GM18909 (cell line): ENCODE measurements at regions not wholly inside any gene's neighbourhood (a gene's known extent, or its start where the extent isn't known, plus 50 kb on each side); places are given as distances from the start of the nearest gene placed in this dataset.
A peak's percentile ranks its signal among the peaks of the same experiment; 100 is the strongest.

ENCODE experiments used
- ATAC-seq: cut with Tn5 transposase; IDR thresholded peaks from one replicate; pipeline ENCODE4 v1.9.1; 2021; ENCODE audit warnings: mild to moderate bottlenecking; ENCODE audit not compliant: unreplicated experiment, poor library complexity

DNA sequence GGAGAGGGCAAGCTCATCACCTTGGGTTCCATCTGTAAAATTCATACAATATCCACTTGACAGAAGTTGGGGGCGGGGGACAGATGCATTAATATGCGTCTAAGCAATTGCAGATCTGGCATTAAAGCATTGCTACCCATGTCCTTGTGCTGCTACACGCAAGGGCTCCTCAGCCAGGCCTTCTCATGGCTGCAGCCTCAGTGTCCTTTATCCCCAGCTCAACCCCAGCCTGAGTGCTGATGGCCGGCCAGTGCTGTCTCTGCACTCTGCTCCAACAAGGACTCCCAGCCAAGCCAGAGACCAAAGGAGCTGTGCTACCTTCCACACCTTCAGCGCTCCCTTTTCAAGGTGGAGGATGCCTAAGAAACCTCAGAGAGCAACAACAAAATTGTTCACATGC lies 188.5 kb upstream of the STXBP5 start:
- no peak for ATAC-seq

DNA sequence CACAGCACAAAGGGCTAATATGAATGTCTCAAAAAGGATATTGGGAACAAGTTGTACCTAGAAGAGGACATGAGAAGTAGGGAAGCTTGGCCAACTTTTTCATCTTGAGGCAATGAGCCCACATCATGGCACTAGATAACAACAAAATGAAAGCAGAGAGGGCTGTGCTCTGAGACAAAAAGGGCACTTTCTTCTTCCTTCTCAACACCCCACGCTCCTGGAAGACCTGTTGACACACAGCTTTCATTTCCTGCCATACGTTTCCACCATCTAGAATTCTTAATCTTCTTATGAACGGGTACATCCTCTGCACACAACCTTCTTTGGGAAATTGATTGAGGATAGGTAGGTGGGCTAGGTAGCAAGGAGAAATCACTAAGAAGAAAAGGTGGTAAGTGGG lies 187.8 kb upstream of the STXBP5 start:
- ATAC-seq: no peak

DNA sequence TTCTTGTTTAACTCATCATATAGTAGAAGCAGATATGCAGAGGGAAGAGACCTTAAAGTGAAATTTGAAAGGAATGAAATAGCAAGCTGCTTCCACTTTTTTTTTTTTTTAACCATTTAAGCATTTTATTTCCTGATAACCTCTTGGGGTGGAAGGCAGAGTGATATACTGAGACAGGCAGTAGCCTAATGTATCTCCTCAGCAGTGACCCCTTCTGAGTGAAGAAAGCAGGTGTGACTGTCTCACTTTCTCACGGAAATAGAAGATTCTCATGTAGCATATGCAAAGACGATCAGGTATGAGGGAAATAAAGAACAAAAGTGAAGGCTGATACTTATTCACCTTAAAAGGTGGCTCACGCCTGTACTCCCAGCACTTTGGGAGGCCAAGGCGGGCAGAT lies 187.1 kb upstream of the STXBP5 start:
- no peak for ATAC-seq

DNA sequence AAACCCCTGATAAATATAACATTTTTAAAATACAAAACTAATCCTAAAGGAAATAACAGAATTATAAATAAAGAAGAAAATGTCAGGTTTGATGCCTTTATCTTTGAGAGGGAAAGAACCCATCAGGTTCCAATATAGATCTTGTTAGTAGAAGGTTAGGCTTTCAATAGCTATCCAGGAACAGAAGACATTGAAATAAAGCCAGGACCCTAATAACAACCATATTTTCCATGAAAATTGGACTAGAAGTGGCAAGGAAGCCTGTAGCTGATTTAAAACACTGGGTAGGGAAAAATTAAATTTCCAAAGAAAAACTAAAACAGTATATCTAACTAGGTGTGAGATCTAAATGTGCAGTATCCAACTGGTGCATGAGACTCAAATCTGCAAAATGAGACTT lies 185.2 kb upstream of the STXBP5 start:
- no peak for ATAC-seq

DNA sequence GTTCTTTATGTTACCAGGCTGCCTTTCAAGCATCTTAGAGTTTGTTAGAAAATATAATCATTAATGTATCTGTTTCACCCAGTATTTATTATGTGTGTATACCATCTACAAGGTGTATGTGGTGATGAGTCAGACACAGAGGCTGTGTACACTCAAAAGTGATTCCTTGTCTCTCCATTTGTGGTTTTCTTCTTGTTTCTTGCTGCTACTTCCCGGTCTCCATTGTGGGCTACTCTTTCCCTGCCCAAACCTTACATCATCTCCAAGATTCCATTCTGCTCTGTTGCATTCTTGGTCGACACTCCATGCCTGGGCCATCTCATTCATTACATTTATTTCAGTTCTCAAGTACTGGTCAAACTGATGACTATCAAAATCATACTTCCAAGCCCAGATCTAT lies 182.2 kb upstream of the STXBP5 start:
- ATAC-seq: no peak

DNA sequence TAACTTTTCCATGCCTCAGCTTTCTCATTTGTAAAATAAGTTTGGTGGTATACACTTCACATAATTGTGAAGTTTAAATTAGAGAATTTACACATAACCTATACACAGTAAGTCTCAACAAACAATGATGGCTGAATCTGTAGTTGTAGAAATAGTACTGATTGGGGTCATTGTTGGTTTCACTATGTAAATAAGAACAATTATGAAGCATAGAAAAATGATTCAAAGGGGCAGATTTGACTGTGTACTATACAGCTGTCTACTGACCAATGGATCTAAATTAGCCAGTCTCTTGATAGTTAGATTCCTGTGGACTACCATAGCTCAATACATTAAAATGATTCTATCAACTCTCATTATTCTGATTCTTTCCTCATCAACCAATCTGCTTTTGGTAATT lies 181.1 kb upstream of the STXBP5 start:
- ATAC-seq: peak; percentile 73

DNA sequence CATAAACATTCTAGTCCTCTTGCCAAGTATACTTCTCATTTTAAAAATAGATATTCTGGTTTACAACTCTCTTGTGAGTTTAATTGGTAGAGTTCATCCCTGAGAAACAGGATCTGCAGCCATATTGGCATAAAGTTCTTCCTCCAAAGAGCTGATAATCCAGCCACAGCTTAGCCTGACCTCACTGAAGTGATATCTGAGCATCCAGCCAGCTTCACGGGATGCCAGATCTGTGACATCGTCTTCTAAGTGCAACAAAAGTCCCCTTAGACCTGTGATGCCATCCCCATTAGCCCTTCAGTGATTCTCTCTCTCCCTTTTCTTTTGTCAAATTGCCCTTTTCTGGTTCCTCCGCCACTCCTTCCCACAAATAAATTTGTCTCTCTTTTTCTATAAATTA lies 180.6 kb upstream of the STXBP5 start:
- no peak for ATAC-seq

DNA sequence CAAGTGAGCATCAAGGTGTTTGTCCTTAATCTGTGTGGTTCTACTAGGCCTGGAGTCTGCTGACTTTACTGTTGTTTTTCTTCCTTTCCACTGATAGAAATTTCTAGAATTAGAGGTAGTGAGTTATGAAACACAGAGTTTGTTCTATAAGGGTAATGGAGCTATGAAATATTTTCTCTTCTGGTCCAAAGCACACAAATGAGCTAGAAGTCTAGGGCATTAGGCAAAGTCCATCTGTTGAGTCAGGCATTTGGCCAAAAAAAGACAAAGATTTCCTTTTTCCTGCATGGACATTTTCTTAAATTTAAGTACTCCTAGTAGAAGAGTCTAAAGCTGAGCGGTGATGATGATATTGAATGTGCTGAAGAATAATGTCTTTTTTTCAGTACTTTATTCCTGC lies 174.3 kb upstream of the STXBP5 start:
- ATAC-seq: no peak

DNA sequence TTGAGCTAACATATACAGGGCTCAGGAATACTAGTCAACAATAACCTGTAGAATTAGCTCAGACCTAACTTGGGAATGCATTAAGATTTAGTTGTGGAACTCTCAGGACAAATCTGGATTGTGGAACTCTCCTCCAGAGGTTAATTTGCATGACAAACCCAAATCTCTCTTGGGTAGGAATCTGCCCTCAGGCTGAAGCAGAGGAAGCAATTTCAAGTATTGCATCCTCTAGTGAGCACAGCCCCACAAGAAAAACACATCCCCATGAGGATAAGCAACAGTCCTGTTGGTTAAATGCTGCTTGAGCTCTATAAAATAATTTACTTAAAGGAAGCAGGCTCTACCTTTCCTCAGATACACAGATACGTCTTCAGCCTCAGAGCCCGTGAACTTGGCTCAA lies 170.9 kb upstream of the STXBP5 start:
- ATAC-seq: no peak

DNA sequence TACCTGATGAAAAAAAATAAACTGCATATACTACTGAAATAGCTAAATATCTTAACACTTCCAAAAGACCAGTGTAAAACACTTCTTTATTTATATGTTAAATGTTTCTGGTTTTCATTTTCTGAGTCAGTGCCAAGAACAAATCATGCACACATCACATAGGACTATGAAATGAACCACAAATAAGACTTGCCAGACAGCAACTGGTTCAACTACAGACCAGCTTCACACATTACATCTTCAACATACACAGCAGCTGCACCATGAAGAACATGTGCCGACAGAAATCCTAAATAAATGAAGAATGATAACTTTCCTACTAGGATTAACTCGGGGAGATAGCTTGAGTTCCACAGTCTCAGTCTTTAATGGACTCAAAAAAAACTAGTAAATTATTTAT lies 168.3 kb upstream of the STXBP5 start:
- ATAC-seq: no peak

DNA sequence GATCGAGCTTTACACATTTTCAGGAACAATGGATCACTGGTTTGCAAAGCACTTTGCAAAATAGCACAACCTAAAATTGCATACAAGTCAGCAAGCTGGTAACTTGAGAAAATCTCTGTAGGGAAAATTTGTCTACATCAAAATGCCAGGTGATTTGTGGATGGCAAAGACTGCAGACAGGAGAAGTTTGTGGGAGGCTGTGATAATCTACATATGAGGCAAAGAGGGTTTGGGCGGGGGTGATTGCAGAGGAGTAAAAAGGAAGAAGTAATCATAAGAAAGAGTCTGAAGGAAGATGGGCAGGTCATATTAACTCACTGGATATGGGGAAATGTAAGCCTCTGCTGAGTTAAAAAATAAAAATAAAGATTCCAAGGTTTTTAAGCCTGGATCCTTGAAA lies 166.3 kb upstream of the STXBP5 start:
- no peak for ATAC-seq

DNA sequence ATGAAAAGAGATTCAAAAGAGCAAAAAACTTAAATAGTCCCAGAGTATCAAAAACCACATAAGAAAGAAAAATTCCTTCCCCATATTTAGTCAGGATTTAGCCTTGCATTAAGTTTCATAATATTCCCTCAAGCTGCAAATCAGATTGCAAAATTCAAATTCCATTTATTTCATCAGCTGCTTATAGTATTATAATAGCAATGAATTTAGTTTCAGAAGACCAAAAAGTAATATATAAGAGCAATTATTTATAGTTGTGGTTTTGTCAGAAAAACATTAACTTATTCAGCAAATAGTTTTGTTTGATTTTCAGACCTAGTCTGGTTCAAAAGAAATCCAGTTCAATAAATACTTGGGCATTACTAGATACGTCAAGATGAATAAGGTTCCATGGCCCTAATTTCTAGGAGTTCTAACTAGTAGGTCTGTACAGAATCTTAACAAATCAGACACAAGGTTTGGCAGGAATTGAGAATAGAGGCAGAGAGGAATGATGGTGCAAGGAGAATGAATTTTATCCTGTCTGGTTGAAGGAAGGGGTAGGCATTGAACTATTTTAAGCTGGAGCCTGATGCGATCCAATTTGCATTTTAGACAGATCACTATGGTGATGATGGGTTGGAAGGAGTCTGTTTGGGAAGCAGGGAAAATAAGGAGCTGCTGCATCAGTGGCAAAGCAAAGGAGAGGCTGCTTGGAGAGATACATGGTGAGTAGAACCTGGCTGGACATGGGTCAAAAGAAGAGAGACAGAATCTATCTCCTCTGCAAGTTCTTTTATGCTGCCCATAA lies 163.9 kb upstream of the STXBP5 start:
- no peak for ATAC-seq

DNA sequence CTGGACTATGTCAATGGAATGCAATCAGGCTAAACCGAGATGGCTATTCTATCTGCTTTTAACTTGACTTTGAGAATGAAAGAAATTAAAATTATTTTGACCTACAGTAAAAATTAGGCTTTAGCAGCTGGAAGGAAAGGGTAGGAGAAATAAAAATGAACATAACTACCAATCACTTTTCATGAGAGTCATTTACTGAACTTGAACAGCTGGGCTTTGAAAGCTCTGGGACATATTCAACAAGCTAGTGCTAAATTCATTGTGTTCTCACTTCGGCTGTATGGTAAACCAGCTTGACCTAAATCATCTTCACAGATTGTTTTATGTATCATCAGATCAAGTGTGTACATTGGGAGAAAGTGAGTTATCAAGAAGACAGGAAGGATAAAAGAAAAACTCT lies 161.5 kb upstream of the STXBP5 start:
- ATAC-seq: no peak

DNA sequence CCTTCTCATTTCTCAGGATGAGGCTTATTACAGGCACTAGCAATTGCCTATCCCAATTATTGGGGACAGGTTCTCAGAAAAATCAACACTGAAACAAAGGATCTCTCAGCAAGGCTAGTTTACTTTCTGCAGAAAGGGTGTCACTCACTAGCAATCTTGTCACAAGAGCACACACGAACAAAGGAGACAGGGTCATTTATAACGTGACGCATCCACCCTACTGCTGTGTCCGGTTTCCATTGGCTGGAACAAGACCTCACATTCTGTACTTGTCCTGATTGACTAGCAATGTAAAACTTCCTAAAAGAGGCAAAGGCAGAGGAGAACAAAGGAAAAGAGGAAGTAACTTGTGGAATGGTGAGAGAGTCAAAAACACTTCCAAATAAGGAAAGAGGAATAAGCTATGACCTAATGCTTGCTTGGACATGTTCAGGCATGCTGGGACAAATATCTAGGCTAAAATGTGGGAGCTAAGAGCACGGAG lies 160.2 kb upstream of the STXBP5 start:
- ATAC-seq: no peak

DNA sequence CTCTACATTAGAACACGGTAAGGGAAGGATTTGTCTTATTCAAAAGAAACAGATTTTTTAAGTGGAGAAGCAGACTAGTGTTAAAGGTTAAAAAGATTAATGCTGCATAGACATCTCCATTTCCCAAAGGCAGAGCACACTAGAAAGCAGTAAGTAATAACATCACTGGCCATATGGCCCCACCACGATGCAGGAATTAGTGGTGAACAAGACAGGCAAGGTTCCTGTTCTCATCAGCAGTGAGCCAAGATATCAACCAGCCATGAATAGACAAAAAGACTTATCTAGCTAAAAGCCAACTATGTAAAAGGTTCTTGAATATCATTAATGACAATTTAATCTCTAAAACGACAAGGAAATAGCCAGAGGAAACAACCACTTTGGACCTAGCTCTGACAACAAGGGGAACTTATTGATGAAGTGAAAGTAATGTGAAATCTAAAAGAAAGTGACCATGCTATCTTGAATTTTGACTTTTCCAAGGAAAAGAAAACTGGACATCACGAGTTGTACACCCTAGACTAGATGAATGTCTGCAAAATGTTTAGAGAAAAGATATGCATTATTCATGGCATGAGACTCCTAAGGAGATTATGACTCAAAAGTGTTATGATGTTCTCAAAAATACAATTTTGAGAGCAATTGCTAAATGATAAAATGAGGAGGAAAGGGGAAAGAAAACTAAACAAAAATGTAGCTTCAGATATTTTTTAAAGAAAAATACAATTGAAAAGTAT lies 157.9 kb upstream of the STXBP5 start:
- ATAC-seq: no peak

DNA sequence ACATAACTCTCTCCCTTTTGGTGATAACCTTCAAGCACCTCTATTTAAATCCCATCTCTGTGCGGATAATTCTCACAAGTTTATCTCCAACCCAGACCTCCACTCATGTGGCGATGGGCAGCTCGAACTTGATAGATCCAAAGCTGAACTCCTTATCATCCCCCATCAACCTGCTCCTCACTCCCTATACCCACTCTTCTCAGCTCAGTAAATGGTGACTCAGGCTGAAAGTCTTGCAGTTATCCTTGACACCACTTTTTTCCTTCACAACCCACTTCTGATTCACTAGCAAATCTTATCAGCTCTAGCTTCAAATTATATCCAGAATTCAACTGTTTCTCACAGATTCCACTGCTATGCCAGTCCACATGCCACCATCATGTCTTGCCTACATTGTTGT lies 155.3 kb upstream of the STXBP5 start:
- no peak for ATAC-seq

DNA sequence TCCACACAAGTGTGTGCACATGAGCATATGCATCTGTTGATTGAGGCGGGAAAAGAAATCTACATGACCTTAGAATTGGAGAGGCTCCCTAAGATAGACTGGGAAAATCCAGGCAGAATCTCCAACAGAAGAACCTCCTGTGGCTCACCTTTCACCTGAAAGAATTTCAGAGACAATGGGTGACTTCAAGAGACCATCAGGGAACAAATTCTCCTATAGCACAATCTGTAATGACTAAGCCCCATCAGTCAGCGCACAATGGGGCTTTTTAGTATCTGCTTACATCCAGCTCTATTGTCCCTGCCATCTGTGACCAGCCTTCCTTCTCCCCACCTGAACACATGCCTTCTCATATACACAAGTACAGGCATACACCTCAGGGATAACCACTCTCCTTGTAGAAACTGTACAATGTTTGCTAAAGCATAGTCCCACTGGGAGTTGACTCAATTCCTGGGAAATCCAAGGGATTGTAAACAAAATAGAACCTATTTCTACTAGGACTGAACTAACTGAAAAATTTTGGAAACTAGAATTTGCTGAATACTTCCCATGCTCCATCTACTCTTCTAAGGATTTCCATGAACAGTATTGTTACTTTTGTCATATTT lies 150.8 kb upstream of the STXBP5 start:
- no peak for ATAC-seq

DNA sequence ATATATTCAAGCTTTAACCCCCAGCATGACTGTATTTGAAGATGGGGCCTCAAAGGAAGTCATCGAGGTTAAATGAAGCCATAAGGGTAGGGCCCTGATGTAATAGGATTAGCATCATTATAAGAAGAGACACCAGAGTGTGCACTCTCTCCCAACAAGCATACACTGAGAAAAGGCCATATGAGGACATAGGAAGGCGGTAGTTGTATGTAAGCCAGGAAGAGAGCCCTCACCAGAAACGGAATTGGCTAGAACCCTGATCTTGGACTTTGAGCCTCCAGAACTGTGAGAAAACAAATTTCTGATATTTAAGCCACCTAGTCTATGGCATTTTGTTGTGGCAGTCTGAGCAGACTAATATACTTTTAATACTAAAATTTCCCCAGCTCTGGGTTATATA lies 150.1 kb upstream of the STXBP5 start:
- ATAC-seq: no peak

DNA sequence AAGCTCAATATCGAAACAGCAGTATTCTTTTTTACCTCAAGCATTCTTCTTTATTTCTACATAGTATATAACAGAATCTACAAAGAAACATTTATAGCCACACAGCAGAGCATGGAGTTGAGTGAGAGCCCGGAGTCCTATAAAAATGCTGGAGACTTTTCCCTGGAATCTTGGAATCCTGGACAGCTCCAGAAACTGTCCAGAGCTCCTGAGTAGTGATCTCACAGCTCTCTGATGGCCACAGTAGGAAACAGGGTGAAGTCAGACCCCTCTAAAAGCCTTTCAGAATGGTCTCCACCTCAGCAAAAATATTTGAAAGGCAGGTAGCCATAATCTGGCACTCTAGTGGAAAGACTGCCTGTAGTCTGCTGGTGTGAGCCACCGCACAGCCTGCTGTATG lies 149.3 kb upstream of the STXBP5 start:
- ATAC-seq: no peak

DNA sequence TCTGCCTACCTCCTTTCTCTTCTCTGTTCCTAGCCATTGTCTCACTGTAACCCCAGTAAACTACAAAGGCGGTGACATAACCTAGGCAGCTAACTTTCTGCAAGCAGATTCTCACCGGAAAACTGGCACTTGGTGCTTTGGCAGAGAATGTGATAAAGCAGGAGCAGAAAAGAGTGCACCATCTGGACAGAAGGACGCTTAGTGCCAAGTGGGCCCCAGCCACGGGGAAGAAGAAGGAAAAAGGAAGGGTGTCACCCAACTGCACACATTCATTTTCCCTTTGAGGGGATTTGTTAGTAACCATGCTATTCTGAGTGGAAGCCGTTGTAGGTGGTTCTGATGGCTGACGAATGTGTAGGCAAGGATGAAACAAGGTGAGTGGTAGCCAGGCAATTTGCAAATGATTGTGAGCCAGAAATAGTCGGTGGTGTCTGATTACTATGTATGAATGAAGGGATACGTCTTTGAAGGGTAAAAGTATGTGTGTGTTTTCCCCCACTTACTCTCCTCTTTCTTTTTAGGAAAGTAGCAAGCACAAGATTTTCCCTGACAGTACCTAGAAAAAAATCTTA lies 148.3 kb upstream of the STXBP5 start:
- ATAC-seq: no peak

DNA sequence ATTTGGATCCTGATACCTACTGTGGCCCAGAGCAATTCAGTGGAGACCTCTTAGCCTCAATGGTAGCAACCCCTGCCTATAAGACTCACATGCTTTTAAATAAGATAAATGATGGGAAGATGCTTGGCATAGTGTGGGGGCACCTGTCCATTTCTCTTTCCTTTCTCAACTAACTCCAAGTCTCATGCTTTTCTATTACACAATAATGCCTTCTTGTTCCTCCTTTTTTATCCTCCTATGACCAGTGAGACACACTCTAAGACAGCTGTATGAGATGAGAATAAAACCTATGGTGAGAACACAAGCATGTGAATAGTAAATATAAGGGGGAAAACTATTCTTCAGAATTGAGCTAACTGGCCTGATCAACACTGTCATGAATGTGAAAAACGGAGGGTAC lies 147.0 kb upstream of the STXBP5 start:
- ATAC-seq: no peak
